ENCODE measurements at regions not wholly inside any gene's neighbourhood (a gene's known extent, or its start where the extent isn't known, plus 50 kb on each side); places are given as distances from the start of the nearest gene placed in this dataset.
"Not testable (repeated sequence)": the region's sequence is repeated elsewhere in the genome, so short reads cannot be mapped to it uniquely, and the experiment has no call there.

GRCh38 chr3:125679258-125679657 is 84.0 kb upstream of the OSBPL11 start:
- Histone ChIP-seq H3K9ac (ENCODE audit: low read depth, low read length) (no peak overlapping the region), H3K27ac (ENCODE audit: low read depth, low read length) (no peak overlapping the region), H3K4me1 (ENCODE audit: control insufficient read depth, insufficient read depth, low read length) (no peaks in the 10 kb centered on the region), H3K9me3 (ENCODE audit: control insufficient read depth, insufficient read depth, low read length) (no peaks in the 10 kb centered on the region), H3K27me3 (ENCODE audit: control insufficient read depth, insufficient read depth, low read length) (no peaks in the 10 kb centered on the region), H3K4me3 (ENCODE audit: low read depth, low read length) (no peak overlapping the region), H3K36me3 (ENCODE audit: control insufficient read depth, insufficient read depth, low read length) (no peaks in the 10 kb centered on the region)

- H3K4me3 ChIP-seq (ENCODE audit: low read depth, low read length), result no peak overlapping the region
- H3K9ac ChIP-seq (ENCODE audit: low read depth, low read length), result no peak overlapping the region
- H3K4me1 ChIP-seq (ENCODE audit: control insufficient read depth, insufficient read depth, low read length), result no peaks in the 10 kb centered on the region
- no peak overlapping the region for H3K27ac ChIP-seq (ENCODE audit: low read depth, low read length)
- H3K36me3 ChIP-seq (ENCODE audit: control insufficient read depth, insufficient read depth, low read length), result no peaks in the 10 kb centered on the region
- no peaks in the 10 kb centered on the region for H3K9me3 ChIP-seq (ENCODE audit: control insufficient read depth, insufficient read depth, low read length)
- H3K27me3 ChIP-seq (ENCODE audit: control insufficient read depth, insufficient read depth, low read length), result no peaks in the 10 kb centered on the region
Observed at GRCh38 chr3:125681146-125681545, 85.8 kb upstream of the OSBPL11 start.

GRCh38 chr3:125681906-125682305 is 86.6 kb upstream of the OSBPL11 start:
- not testable (repeated sequence) for H3K9me3 ChIP-seq (ENCODE audit: control insufficient read depth, insufficient read depth, low read length); H3K27me3 ChIP-seq (ENCODE audit: control insufficient read depth, insufficient read depth, low read length); H3K4me1 ChIP-seq (ENCODE audit: control insufficient read depth, insufficient read depth, low read length); H3K36me3 ChIP-seq (ENCODE audit: control insufficient read depth, insufficient read depth, low read length); H3K27ac ChIP-seq (ENCODE audit: low read depth, low read length); H3K4me3 ChIP-seq (ENCODE audit: low read depth, low read length); H3K9ac ChIP-seq (ENCODE audit: low read depth, low read length)

GRCh38 chr3:125682610-125683009 is 87.3 kb upstream of the OSBPL11 start:
- H3K4me1 ChIP-seq (ENCODE audit: control insufficient read depth, insufficient read depth, low read length); H3K9me3 ChIP-seq (ENCODE audit: control insufficient read depth, insufficient read depth, low read length); H3K9ac ChIP-seq (ENCODE audit: low read depth, low read length); H3K27me3 ChIP-seq (ENCODE audit: control insufficient read depth, insufficient read depth, low read length); H3K4me3 ChIP-seq (ENCODE audit: low read depth, low read length); H3K27ac ChIP-seq (ENCODE audit: low read depth, low read length); H3K36me3 ChIP-seq (ENCODE audit: control insufficient read depth, insufficient read depth, low read length): not testable (repeated sequence)

GRCh38 chr3:125683067-125683829 is 88.0 kb upstream of the OSBPL11 start:
- Histone ChIP-seq H3K9ac (ENCODE audit: low read depth, low read length) (no peak overlapping the region), H3K4me3 (ENCODE audit: low read depth, low read length) (no peak overlapping the region), H3K4me1 (ENCODE audit: control insufficient read depth, insufficient read depth, low read length) (no peaks in the 10 kb centered on the region), H3K27ac (ENCODE audit: low read depth, low read length) (no peak overlapping the region), H3K27me3 (ENCODE audit: control insufficient read depth, insufficient read depth, low read length) (no peaks in the 10 kb centered on the region), H3K36me3 (ENCODE audit: control insufficient read depth, insufficient read depth, low read length) (no peaks in the 10 kb centered on the region), H3K9me3 (ENCODE audit: control insufficient read depth, insufficient read depth, low read length) (no peaks in the 10 kb centered on the region)

GRCh38 chr3:125684199-125684598 is 88.9 kb upstream of the OSBPL11 start:
- H3K27me3 ChIP-seq (ENCODE audit: control insufficient read depth, insufficient read depth, low read length), result no peaks in the 10 kb centered on the region
- no peak overlapping the region for H3K9ac ChIP-seq (ENCODE audit: low read depth, low read length)
- H3K9me3 ChIP-seq (ENCODE audit: control insufficient read depth, insufficient read depth, low read length), result no peaks in the 10 kb centered on the region
- no peaks in the 10 kb centered on the region for H3K4me1 ChIP-seq (ENCODE audit: control insufficient read depth, insufficient read depth, low read length)
- H3K36me3 ChIP-seq (ENCODE audit: control insufficient read depth, insufficient read depth, low read length), result no peaks in the 10 kb centered on the region
- H3K27ac ChIP-seq (ENCODE audit: low read depth, low read length), result no peak overlapping the region
- H3K4me3 ChIP-seq (ENCODE audit: low read depth, low read length), result no peak overlapping the region

GRCh38 chr3:125685741-125686140 is 90.4 kb upstream of the OSBPL11 start:
- H3K9me3 ChIP-seq (ENCODE audit: control insufficient read depth, insufficient read depth, low read length); H3K9ac ChIP-seq (ENCODE audit: low read depth, low read length); H3K4me3 ChIP-seq (ENCODE audit: low read depth, low read length); H3K4me1 ChIP-seq (ENCODE audit: control insufficient read depth, insufficient read depth, low read length); H3K36me3 ChIP-seq (ENCODE audit: control insufficient read depth, insufficient read depth, low read length); H3K27me3 ChIP-seq (ENCODE audit: control insufficient read depth, insufficient read depth, low read length); H3K27ac ChIP-seq (ENCODE audit: low read depth, low read length): not testable (repeated sequence)

GRCh38 chr3:125692361-125692760 is 97.1 kb upstream of the OSBPL11 start:
- Histone ChIP-seq H3K27ac (ENCODE audit: low read depth, low read length) (no peak overlapping the region), H3K36me3 (ENCODE audit: control insufficient read depth, insufficient read depth, low read length) (no peaks in the 10 kb centered on the region), H3K4me1 (ENCODE audit: control insufficient read depth, insufficient read depth, low read length) (no peaks in the 10 kb centered on the region), H3K4me3 (ENCODE audit: low read depth, low read length) (no peak overlapping the region), H3K9me3 (ENCODE audit: control insufficient read depth, insufficient read depth, low read length) (no peaks in the 10 kb centered on the region), H3K9ac (ENCODE audit: low read depth, low read length) (no peak overlapping the region), H3K27me3 (ENCODE audit: control insufficient read depth, insufficient read depth, low read length) (no peaks in the 10 kb centered on the region)

GRCh38 chr3:125693887-125694286 is 98.6 kb upstream of the OSBPL11 start:
- Histone ChIP-seq H3K9me3 (ENCODE audit: control insufficient read depth, insufficient read depth, low read length) (no peaks in the 10 kb centered on the region), H3K9ac (ENCODE audit: low read depth, low read length) (no peak overlapping the region)

GRCh38 chr3:125694761-125695294 is 99.5 kb upstream of the OSBPL11 start:
- H3K4me3 ChIP-seq (ENCODE audit: low read depth, low read length), result no peak overlapping the region
- no peaks in the 10 kb centered on the region for H3K27me3 ChIP-seq (ENCODE audit: control insufficient read depth, insufficient read depth, low read length)
- no peak overlapping the region for H3K27ac ChIP-seq (ENCODE audit: low read depth, low read length)
- no peaks in the 10 kb centered on the region for H3K36me3 ChIP-seq (ENCODE audit: control insufficient read depth, insufficient read depth, low read length)
- H3K4me1 ChIP-seq (ENCODE audit: control insufficient read depth, insufficient read depth, low read length), result no peaks in the 10 kb centered on the region
- H3K9ac ChIP-seq (ENCODE audit: low read depth, low read length), result no peak overlapping the region
- H3K9me3 ChIP-seq (ENCODE audit: control insufficient read depth, insufficient read depth, low read length), result no peaks in the 10 kb centered on the region

More at GRCh38 chr3:125693887-125694286, 98.6 kb upstream of the OSBPL11 start:
- Histone ChIP-seq H3K27me3 (ENCODE audit: control insufficient read depth, insufficient read depth, low read length) (no peaks in the 10 kb centered on the region), H3K36me3 (ENCODE audit: control insufficient read depth, insufficient read depth, low read length) (no peaks in the 10 kb centered on the region), H3K27ac (ENCODE audit: low read depth, low read length) (no peak overlapping the region), H3K4me1 (ENCODE audit: control insufficient read depth, insufficient read depth, low read length) (no peaks in the 10 kb centered on the region), H3K4me3 (ENCODE audit: low read depth, low read length) (no peak overlapping the region)

- Histone ChIP-seq H3K27me3 (ENCODE audit: control insufficient read depth, insufficient read depth, low read length) (no peaks in the 10 kb centered on the region), H3K4me1 (ENCODE audit: control insufficient read depth, insufficient read depth, low read length) (no peaks in the 10 kb centered on the region), H3K36me3 (ENCODE audit: control insufficient read depth, insufficient read depth, low read length) (no peaks in the 10 kb centered on the region), H3K4me3 (ENCODE audit: low read depth, low read length) (no peak overlapping the region), H3K27ac (ENCODE audit: low read depth, low read length) (no peak overlapping the region), H3K9me3 (ENCODE audit: control insufficient read depth, insufficient read depth, low read length) (no peaks in the 10 kb centered on the region), H3K9ac (ENCODE audit: low read depth, low read length) (no peak overlapping the region)
Observed at GRCh38 chr3:125695688-125696087, 100.4 kb upstream of the OSBPL11 start.
